ENCODE measurements at regions not wholly inside any gene's neighbourhood (a gene's known extent, or its start where the extent isn't known, plus 50 kb on each side); places are given as distances from the start of the nearest gene placed in this dataset.
"Not testable (repeated sequence)": the region's sequence is repeated elsewhere in the genome, so short reads cannot be mapped to it uniquely, and the experiment has no call there.

DNA sequence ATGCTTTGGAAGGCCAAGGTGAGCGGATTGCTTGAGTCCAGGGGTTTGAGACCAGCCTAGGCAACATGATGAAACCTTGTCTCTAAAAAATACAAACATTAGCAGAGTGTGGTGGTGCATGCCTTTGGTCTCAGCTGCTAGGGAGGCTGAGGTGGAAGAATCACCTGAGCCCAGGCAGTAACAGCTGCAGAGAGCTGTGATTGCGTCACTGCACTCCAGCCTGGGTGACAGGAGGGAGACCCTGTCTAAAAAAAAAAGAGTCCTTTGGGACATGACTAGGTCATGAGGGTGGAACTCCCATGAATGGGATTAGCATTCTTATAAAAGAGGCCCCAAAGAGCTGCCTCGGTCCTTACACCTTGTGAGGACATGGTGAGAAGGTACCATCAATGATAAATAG lies 436.0 kb upstream of the NR5A2 start:
- H3K27ac ChIP-seq = no peak overlapping the region
- TF ChIP-seq, protein P1, sequence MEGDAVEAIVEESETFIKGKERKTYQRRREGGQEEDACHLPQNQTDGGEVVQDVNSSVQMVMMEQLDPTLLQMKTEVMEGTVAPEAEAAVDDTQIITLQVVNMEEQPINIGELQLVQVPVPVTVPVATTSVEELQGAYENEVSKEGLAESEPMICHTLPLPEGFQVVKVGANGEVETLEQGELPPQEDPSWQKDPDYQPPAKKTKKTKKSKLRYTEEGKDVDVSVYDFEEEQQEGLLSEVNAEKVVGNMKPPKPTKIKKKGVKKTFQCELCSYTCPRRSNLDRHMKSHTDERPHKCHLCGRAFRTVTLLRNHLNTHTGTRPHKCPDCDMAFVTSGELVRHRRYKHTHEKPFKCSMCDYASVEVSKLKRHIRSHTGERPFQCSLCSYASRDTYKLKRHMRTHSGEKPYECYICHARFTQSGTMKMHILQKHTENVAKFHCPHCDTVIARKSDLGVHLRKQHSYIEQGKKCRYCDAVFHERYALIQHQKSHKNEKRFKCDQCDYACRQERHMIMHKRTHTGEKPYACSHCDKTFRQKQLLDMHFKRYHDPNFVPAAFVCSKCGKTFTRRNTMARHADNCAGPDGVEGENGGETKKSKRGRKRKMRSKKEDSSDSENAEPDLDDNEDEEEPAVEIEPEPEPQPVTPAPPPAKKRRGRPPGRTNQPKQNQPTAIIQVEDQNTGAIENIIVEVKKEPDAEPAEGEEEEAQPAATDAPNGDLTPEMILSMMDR (IDR thresholded peaks at IDR 0.05) = no peak
- TF ChIP-seq POLR2A (IDR thresholded peaks at IDR 0.05) = no peak
- DNase-seq = no peak
- H3K4me3 ChIP-seq = no peak overlapping the region
- no peaks in the 10 kb centered on the region for H3K36me3 ChIP-seq
- 81 to 91% methylated on average over 3 of the region's 3 CpGs for WGBS, 2 donors
- no peaks in the 10 kb centered on the region for H3K4me1 ChIP-seq
- peaks cover 0 to 6% (median 4%) of the 10 kb centered on the region in 3 donors for H3K9me3 ChIP-seq
- intact Hi-C loops (cut with DNase I) = no loop called here
- H3K27me3 ChIP-seq = no peaks in the 10 kb centered on the region

DNA sequence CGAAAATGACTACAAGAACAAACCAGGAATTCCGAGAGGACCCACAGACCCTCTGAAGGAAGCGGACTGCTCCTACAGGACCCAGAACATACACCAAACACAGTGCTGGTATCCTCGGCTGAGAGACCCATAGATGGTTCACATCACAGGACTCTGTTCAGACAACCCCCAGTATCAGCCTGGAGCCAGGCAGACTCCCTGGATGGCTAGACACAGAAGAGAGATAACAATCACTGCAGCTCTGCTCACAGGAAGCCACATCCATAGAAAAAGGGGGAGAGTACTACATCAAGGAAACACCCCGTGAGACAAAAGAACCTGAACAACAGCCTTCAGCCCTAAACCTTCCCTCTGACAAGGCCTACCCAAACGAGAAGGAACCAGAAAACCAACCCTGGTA lies 434.0 kb upstream of the NR5A2 start:
- H3K4me1 ChIP-seq = no peaks in the 10 kb centered on the region
- TF ChIP-seq, protein P1 (IDR thresholded peaks at IDR 0.05) = no peak
- TF ChIP-seq POLR2A (IDR thresholded peaks at IDR 0.05) = no peak
- intact Hi-C loops (cut with DNase I) = no loop called here
- no peak overlapping the region for H3K4me3 ChIP-seq
- DNase-seq = no peak
- no peaks in the 10 kb centered on the region for H3K36me3 ChIP-seq
- peaks cover 0 to 7% (median 5%) of the 10 kb centered on the region in 3 donors for H3K9me3 ChIP-seq
- H3K27me3 ChIP-seq = no peaks in the 10 kb centered on the region
- 77 to 78% methylated on average over 6 of the region's 6 CpGs for WGBS, 2 donors
- H3K27ac ChIP-seq = no peak overlapping the region

DNA sequence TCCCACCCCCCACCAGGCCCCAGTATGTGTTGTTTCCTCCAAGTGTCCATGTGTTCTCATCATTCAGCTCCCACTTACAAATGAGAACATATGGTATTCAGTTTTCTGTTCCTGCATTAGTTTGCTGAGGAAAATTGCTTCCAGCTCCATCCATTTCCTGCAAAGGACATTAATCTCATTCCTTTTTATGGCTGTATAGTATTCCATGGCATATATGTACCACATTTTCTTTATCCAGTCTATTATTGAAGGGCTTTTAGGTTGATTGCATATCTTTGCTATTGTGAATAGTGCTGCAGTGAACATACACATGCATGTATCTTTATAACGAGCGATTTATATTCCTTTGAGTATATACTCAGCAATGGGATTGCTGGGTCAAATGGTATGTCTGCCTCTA lies 431.1 kb upstream of the NR5A2 start:
- DNase-seq; H3K27ac ChIP-seq; H3K36me3 ChIP-seq; H3K4me1 ChIP-seq; H3K9me3 ChIP-seq; H3K4me3 ChIP-seq; H3K27me3 ChIP-seq; intact Hi-C loops (cut with DNase I): not testable (repeated sequence)
- WGBS, 2 donors = 94 to 100% methylated on average over 2 of the region's 2 CpGs

DNA sequence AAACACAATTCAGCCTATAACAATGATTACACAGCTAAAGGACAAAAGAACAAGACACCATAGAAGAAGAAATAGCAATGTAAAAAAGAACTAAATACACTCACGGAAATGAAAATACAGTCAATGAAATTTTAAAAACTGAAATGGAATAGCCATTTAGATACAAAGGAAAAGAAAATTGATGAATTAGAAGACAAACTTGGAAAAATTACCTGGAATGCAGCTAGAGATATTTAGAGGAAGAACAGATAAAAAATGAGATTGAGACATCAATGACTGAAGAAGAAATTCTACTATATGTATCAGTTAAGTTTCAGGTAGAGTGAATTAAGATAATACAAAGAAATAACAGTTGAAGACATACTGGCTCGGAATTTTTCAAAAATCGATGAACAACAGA lies 430.4 kb upstream of the NR5A2 start:
- 70 to 88% methylated on average over 3 of the region's 3 CpGs for WGBS, 2 donors
- Histone ChIP-seq H3K27ac (no peak overlapping the region), H3K36me3 (no peaks in the 10 kb centered on the region), H3K4me1 (no peaks in the 10 kb centered on the region), H3K27me3 (no peaks in the 10 kb centered on the region), H3K4me3 (no peak overlapping the region), H3K9me3 (peaks cover 0 to 7% (median 5%) of the 10 kb centered on the region in 3 donors)
- TF ChIP-seq, protein P1 (IDR thresholded peaks at IDR 0.05) = no peak
- TF ChIP-seq POLR2A (IDR thresholded peaks at IDR 0.05) = no peak
- intact Hi-C loops (cut with DNase I) = no loop called here
- DNase-seq = no peak

DNA sequence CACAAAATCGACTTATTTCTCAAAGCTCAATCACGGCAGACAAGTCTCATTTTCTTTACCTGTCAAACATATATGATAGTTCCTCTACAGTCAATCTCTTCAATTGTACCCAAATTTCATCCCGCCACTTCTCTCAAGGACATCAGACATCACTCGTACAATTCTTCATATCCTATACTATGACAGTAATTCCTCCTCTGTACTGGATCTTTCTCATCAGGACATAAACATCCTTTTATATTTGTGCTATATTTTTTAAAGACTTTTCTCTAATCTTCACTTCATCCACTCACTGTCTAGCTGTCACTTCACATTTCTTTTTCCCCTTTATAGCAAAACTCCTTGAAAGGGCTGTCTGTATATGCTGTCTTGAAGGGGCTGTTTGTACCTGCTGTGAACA lies 419.1 kb upstream of the NR5A2 start:
- no peaks in the 10 kb centered on the region for H3K27me3 ChIP-seq
- H3K4me1 ChIP-seq = no peaks in the 10 kb centered on the region
- H3K4me3 ChIP-seq = no peak overlapping the region
- intact Hi-C loops (cut with DNase I) = no loop called here
- no peaks in the 10 kb centered on the region for H3K9me3 ChIP-seq
- no peak for TF ChIP-seq POLR2A (IDR thresholded peaks at IDR 0.05)
- TF ChIP-seq, protein P1 (IDR thresholded peaks at IDR 0.05) = no peak
- WGBS, 2 donors = 81 to 87% methylated on average over 4 of the region's 4 CpGs
- no peak overlapping the region for H3K27ac ChIP-seq
- H3K36me3 ChIP-seq = no peaks in the 10 kb centered on the region
- no peak for DNase-seq
